HG03103 (cell line): ENCODE measurements at regions not wholly inside any gene's neighbourhood (a gene's known extent, or its start where the extent isn't known, plus 50 kb on each side); places are given as distances from the start of the nearest gene placed in this dataset.
"Not testable (repeated sequence)": the region's sequence is repeated elsewhere in the genome, so short reads cannot be mapped to it uniquely, and the experiment has no call there.

Experiments
- ATAC-seq: cut with Tn5 transposase; IDR thresholded peaks from one replicate; pipeline ENCODE4 v1.9.1; 2021; ENCODE audit warnings: low read depth; ENCODE audit not compliant: unreplicated experiment

DNA sequence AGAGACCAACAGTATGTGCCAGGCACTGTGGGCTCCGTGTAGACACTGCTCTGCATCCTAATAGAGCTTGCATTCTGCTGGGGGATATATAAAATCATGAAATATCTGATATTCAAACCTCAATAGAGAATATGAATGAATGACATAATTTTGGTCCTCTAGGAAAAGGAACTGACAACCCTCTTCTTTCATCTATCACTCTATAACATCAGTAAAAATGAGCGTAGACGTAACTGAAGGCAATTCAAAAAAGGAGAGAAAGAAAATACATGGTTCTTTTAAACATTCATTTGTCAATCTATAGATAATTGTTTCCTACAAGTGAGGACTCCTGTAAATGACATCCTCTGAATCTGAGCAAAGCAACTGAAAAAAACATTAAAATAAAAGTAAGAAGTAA, 607.4 kb upstream of the LRRN3 start:
- ATAC-seq = no peak

DNA sequence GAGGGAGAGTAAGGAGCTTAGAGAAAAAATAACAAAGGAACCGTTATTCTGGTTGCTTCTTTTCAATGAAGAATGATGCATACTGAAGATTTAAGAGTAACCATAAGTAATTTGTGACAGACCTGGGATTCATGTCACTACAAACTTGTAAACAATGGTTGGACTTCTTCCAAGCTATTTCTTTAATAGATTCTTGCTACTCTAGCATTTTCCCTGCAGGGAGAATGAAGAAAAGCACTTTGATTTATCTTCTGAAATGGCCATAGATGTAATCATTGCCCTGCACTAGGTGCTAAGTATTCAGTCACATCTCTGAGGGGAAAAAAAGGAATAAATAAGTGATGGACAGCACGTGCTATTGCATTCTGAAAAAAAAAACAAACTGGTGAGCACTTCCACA, 606.6 kb upstream of the LRRN3 start:
- no peak for ATAC-seq

DNA sequence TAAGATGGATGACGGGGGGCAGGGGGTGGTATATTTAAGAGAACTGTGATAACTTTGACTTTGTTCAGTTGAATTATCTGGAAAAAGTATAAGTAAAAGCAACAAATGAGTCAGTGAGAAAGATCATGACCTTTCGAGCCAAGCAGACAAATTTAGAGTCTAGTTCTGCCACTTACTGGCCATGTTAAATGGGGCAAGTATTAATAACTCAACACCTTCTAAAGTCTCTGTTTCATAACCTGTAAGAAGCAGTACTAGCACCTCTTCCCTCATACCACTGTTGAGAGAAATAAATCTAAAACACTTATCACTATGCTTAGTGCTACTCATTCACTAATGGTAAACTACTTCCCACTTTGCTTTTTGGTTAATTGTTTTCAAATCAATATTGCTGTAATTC, 604.4 kb upstream of the LRRN3 start:
- ATAC-seq = no peak

DNA sequence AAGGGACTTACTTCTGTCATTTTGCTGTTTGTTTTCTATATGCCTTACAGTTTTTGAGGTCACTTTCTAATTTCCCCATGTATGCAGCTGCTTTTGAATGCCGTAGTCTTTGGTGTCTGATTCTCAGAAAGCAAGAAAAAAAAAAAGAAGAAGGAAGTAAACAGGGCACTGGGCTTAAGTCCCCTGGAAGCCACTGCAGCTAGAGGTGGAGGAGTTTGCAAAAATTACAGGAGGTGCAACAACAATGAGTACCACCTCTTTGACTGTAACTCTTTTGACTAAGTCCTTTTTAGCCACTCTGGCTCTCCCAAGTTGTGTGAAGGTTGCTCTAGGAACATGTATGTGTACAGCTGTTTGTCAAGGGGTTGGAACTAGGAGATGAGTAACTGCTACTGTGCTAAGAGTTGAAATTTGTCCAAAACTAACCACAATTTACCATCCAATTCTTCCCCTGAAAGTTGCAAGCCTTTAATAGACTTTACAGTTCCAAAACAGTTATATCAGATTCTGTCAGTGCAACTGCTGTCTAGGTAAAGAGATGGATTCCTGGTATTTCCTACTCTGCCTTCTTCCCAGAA, 588.0 kb upstream of the LRRN3 start:
- ATAC-seq = no peak

DNA sequence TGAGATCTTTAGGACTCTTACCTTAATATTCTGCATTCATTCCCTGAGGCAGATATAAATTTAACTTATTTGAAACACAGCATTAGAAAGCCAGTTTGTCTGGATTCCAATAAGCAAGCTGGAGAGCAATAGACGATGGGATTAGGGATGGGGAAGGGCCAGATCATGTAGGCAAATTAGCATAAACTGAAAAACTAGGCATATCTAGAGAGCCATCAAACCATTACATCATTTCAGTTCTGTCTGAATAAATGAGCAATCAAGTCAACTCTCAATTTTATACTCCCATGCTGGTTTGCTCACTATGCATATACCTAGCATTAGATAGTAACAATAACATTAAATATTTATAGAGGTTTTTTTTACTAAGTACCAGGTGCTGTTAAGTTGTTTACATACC, 583.6 kb upstream of the LRRN3 start:
- ATAC-seq = no peak

DNA sequence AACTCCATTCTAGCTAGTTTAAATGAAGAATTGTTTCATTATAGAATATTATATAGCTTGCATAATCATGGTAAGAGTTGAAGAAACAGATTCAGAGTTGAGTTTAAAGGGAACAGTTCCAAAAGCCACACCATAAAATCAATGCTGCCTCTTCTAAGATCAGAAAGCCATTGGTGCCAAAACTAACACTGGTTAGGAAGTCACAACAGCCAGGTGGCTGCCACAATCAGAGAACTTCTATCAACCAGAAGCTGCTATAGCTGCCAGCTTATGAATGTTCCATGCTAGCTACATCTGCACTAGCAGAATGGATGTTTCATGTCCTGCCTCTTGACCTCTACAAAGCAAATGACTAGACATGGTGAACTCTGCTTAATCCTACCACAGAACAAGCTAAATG, 583.1 kb upstream of the LRRN3 start:
- no peak for ATAC-seq

DNA sequence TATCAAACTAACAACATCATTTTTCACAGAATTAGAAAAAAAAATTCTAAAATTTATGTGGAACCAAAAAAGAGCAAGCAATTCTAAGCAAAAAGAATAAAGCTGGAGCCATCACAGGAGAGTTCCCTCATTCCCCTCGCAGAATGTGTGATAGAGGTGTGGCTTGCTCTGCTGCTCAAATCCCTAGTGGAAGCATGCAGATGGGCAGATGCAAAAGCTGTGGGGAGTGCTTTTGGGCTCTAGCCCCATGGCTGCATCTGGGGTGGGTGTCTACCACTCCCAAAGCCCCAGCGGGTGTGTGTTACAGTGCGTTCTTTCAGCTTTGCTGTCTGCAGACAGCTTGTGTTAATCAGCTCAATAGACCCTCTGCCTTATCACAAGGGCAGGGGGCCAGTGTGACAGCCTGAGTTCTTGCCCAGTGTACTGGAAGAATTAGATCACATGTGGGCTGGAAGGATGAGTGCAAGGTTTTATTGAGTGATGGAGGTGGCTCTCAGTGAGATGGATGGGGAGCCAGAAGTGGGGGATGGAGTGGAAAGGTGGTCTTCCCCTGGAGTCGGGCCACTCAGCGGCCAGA, 575.9 kb upstream of the LRRN3 start:
- not testable (repeated sequence) for ATAC-seq

DNA sequence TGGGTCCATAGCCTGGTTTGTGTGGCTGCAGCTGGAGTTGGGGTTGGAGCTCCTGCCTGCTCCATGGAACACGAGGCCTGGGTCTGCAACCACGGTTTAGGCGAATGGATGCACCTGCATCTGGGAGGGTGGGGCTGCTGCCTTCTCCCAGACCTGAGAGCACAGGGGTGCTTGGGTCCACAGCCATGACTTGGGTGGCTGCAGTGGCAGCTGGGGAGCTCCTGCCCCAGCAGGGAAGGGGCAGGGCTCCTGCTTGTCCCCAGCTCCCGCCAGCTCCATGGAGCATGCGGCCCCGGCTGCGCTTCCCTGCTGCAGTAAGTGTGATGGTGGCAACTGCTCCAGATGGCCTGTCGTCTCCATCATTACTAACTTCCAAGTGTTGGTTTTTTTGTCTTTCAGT, 571.1 kb upstream of the LRRN3 start:
- ATAC-seq = no peak

DNA sequence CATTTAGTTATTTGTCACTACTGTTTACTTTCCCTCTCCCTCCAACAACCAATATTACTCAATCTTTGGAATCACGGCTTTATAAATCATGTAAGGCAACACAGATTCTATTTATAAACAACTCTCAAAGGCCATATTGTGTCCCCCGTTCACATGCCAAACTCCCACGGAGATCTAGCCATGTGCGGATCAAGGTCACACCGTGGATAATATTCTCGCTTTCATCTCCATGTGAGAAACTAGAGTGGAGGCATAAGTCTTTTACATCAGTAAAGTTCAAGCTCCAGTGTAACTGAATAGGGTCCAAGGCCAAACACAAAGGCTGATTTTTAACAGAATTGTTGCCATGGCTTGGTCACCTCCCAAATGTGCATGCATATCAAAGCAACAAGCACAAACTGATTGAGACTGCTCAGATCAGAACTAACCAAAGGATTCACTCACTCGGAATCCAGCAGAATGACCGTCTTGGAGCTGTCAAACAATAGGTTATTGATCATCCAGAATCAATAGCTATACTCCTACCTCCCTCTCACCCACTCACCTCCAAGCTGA, 569.5 kb upstream of the LRRN3 start:
- no peak for ATAC-seq

DNA sequence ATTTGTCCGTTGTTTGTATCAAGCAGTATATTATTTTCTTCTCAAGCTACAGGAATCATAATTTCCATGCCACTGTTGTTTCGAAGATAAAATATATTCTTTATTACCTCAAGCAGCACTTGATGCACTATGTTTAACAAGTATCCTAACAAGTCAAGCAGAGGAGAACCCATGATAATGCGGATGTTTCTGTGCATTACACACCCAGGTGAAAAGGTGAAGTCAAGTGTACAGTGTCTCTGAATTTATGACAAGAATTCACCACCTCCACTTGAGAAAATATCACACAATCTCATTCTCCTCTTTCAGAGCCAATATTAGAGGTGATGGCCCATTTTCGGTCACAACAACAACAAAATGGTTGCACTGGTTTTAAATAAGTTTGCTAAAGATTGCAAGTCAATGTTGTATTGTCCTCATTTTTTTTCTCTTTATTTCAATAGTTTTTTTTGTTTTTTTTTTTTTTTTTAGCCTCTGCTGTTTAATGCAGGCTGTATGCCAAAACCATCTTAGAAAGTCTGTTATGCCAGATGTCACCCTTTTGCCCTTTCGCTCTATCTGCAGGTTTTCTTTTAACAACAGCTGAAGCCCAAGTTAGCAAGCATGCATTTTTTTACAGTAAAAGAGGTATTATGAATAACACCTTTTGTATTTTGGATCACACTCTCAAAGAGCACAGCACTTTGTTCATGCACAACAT, 568.7 kb upstream of the LRRN3 start:
- ATAC-seq = no peak

DNA sequence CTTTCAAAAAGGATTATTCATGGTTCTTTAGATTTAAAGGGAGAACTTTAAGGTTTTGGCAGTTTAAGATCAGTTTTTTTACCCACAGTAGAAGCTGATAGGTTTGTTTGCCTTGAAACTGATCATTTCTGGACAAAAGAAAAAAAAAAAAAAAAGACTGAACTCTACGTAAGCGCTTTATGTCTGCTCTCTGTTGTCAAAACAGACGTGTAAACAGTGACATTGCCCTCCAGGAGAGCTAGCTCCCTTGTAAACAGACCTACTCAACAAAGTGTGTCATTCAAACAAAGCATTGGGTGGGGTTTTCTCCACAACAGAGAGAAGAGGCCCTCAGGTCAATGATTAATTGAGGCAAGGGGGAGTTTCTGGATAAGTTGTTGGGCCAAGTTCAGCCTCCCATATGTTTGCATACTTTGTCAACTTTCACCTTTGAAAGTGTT, 568.1 kb upstream of the LRRN3 start:
- no peak for ATAC-seq

DNA sequence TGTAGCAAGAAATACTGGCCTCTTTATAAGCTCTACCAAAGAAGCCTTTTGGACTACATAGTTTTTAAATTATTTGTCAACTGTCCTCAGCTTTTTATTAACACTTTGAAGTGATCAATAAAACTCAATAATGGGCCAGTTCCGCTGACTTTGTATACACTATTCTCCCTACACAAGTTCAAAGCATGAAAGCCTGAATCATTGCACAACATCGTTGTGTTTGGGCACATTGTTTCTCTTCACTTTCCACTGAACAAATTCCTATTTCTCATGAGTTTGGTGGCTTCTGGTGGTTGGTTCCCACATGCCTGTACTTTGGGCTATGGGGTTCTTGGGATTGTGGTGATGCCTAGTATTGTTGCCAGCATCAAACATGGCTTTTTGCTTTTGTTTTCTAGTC, 561.8 kb upstream of the LRRN3 start:
- no peak for ATAC-seq

DNA sequence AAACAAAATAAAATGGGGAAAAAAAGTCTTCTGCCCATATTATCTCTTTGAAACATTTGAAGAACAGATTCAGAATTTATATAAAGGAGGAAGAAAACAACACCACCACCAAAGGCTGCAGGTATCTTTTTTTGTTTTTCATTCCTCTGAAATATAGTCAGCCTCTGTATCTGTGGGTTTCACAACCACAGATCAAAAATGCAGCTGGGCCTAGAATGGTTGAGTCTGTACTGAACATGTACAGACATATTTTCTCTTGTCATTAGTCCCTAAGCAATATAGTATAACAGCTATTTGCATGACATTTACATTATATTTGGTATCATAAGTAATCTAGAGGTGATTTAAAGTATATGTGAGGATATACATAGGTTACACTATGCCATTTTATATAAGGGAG, 559.7 kb upstream of the LRRN3 start:
- no peak for ATAC-seq

DNA sequence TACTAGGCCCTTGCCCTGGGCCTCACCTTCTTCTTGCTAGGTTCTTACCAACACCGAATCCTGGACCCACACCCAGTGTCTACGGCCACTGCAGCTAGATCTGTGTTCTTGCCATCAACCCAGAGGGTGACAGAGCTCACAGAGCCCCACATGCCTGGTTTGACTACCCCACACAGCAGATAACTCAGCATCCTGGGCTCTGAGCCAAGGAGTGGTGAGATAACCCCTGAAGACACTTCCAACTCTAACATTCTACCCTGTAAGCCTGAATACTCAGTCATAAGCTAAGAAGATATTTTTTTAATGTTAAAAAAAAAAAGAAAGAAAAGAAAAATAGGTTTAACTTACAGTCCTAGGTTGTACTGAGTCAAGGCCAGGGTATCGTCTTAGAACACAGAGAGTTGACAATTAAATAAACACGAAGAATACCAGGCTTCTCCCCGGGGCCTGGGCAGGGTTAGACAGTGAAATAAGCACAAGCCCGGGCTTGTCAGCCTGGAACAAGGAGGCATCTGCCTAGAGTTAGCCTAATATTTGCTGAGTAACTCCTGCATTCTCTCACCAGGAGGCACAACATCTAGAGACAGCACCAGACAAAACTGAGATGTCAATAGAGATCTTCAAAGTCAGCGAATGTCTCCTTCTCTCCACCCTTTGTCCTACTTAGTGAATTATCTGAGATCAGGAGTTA, 556.5 kb upstream of the LRRN3 start:
- ATAC-seq = no peak

DNA sequence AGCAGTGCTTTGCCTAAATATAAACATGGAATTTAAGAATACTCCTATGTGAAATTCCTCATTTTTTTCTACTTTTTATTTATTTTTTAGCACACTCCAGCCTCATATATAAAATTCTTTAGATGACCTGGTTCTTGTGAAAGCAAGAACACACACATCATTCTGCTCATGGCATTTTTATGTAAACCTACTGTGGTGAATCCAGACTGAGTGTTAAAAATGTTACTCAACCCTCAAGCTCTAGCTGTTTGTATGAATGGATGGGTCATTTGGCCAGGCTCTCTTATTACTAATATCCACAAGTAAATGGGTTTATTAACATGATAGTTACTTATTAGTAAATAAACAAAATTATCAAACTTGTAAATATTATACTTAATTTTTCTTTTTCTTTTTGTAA, 551.7 kb upstream of the LRRN3 start:
- no peak for ATAC-seq

DNA sequence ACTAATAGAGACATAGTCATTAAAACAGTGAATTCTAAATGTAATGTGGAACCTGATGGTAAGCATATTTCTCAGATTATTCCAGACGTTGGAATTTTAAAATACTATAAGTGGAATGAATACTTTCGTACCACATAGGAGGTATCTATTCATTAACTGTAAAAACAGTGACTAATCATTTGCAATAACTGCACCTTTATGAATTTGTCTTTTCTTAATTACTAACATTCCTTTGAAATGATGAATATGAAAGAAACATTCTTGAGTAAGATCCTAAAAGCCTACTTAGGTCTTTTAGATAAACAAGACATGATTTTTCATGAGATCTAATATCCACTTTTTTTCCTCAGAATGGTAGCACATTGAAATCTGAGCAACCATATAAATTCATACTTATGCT, 549.0 kb upstream of the LRRN3 start:
- no peak for ATAC-seq

DNA sequence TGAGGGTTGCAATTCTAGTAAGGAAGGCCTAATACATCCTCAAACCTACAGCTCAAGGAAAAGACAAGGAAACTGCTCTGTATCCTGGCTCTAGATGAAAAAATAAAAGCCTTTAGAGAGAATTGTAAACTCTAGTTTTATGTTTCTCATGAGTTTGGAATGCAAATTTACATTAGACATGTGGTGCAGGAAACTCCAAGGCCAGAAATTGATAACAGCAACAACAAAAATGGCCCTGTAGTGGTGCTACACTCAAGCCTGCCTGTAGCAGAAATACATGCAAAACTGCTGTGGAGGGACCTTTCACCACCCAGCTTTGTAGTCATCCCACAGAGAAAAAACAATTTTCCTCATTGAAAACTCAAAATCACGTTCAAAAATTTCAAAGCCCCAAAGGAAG, 546.7 kb upstream of the LRRN3 start:
- no peak for ATAC-seq

DNA sequence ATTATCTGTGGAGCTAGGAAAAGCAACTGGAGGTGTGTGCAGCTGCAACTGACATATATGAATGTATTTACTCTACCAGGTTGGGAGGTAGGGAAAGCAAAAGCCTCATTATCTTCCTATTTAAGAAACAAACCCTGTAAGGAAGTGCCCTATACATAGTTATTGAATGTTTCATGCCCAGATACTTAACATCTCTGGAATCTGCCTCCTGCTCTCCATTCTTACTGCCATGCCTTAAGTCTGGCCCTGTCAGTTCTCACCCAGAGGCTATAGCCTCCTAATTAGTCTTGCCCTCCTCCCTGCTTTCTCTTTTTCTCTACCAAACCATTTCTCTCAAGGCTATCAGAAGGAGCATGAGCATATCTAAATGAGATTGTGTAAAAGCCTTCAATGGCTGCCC, 542.6 kb upstream of the LRRN3 start:
- ATAC-seq = no peak

DNA sequence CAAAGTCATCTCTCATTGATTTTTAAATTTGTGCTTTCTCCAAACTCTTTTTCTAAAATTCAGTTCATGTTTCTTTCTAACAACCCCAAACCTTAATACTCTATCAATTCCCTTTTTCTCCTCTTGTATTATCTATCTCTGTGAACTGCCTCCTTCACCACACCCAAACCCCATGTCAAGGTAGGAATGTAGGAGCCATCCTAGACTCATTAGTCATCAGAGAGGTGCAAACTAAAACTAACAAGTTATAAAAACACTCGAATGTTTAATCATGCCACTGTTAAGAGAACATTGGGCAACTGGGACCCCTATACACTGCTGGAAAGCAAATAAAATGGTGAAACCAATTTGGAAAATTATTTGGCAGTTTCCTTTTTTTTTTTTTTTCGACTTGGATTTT, 533.8 kb upstream of the LRRN3 start:
- no peak for ATAC-seq

DNA sequence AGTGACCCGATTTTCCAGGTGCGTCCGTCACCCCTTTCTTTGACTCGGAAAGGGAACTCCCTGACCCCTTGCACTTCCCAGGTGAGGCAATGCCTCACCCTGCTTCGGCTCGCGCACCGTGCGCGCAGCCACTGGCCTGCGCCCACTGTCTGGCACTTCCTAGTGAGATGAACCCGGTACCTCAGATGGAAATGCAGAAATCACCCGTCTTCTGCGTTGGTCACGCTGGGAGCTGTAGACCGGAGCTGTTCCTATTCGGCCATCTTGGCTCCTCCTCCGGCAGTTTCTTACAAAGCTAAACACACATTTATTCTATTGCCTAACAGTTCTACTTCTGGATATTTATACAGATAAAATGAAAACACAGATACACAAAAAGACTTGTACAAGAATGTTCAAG, 527.6 kb upstream of the LRRN3 start:
- not testable (repeated sequence) for ATAC-seq

DNA sequence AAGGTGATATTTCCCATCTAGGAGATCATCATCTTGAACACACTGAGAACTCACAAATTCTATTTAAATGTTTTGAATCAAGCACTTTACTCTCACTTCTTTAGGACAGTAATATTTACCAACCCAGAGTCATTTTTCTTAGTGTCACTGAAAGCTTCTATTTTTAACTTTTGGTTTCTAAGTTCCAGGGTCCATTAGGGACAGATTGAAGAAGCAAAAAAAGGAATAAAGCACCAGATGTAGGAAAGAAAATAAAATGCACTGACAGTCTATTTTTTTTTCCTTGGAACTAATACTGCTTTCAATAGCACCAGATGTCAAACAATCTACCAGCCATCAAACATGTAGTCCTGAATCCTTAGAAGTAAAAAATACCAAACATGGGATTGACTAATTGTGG, 526.7 kb upstream of the LRRN3 start:
- no peak for ATAC-seq

DNA sequence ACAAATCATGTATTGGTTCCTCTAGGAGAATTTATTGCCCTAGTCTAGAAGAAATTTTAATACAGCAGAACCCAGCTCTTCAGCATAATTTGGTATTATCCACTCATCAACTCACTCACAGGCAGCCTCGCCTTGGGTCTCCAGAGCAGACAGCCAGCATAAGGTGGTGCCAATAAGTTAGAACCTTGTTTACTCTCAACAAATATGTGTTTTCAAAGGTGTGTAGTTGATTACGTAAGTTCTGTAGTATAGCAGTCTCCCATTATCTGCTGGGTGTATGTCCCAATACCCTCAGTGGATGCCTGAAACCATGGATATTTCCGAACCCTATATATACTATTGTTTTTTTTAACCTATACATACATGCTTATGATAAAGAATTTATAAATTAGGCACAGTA, 522.5 kb upstream of the LRRN3 start:
- no peak for ATAC-seq
